ENCODE measurements at regions not wholly inside any gene's neighbourhood (a gene's known extent, or its start where the extent isn't known, plus 50 kb on each side); places are given as distances from the start of the nearest gene placed in this dataset.

DNA sequence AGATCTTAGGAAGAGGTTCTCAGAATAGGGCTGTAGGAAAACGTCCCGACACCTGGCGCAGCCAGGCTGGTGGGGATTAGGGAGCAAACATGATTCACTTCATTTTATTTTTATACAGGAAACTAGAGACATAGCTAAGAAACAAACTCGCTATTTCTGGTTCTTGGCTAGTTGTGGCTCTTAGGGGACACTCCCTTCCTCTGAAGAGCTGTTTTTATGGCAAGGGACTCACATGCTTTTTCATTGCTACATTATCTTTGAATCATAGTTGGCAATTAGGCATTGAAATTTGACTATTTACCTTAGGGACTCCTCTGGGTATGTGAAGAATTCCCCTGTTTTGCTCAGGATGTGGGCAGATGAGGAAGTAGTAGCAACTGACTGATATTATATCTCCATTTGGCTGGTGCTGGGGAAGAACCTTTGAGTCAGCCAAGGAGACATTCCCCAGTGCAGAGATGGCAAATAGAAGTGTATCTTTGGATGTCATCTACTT, 174.5 kb downstream of the SMIM20 start (continued):
- TF ChIP-seq BCL3 (IDR thresholded peaks at IDR 0.05; ENCODE audit: borderline replicate concordance, insufficient read depth, low read depth, low read length, poor library complexity, severe bottlenecking): peak; percentile 71
- no peak for TF ChIP-seq ZSCAN29 (IDR thresholded peaks at IDR 0.05)
- no peak for TF ChIP-seq ZNF207 (IDR thresholded peaks at IDR 0.05; ENCODE audit: borderline replicate concordance)
- TF ChIP-seq IKZF2 (IDR thresholded peaks at IDR 0.05): peak; percentile 92 to 95
- TF ChIP-seq, protein P1, sequence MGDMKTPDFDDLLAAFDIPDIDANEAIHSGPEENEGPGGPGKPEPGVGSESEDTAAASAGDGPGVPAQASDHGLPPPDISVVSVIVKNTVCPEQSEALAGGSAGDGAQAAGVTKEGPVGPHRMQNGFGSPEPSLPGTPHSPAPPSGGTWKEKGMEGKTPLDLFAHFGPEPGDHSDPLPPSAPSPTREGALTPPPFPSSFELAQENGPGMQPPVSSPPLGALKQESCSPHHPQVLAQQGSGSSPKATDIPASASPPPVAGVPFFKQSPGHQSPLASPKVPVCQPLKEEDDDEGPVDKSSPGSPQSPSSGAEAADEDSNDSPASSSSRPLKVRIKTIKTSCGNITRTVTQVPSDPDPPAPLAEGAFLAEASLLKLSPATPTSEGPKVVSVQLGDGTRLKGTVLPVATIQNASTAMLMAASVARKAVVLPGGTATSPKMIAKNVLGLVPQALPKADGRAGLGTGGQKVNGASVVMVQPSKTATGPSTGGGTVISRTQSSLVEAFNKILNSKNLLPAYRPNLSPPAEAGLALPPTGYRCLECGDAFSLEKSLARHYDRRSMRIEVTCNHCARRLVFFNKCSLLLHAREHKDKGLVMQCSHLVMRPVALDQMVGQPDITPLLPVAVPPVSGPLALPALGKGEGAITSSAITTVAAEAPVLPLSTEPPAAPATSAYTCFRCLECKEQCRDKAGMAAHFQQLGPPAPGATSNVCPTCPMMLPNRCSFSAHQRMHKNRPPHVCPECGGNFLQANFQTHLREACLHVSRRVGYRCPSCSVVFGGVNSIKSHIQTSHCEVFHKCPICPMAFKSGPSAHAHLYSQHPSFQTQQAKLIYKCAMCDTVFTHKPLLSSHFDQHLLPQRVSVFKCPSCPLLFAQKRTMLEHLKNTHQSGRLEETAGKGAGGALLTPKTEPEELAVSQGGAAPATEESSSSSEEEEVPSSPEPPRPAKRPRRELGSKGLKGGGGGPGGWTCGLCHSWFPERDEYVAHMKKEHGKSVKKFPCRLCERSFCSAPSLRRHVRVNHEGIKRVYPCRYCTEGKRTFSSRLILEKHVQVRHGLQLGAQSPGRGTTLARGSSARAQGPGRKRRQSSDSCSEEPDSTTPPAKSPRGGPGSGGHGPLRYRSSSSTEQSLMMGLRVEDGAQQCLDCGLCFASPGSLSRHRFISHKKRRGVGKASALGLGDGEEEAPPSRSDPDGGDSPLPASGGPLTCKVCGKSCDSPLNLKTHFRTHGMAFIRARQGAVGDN (IDR thresholded peaks at IDR 0.05): no peak
- no peak for TF ChIP-seq TCF7 (IDR thresholded peaks at IDR 0.05; ENCODE audit: borderline replicate concordance)
- no peak for TF ChIP-seq ZNF384 (IDR thresholded peaks at IDR 0.05; ENCODE audit: borderline replicate concordance, low read depth, low read length)
- no peak for TF ChIP-seq NR2F1 (conservative IDR thresholded peaks at IDR 0.05)
- TF ChIP-seq WRNIP1 (IDR thresholded peaks at IDR 0.05; ENCODE audit: borderline replicate concordance, low read depth, low read length): no peak
- TF ChIP-seq SP1 (IDR thresholded peaks at IDR 0.05; ENCODE audit: low read depth, low read length): no peak
- TF ChIP-seq SMAD5 (IDR thresholded peaks at IDR 0.05; ENCODE audit: low read depth): no peak
- no peak for TF ChIP-seq YY1 (IDR thresholded peaks at IDR 0.05; ENCODE audit: low read depth, low read length)
- TF ChIP-seq NR2C2 (IDR thresholded peaks at IDR 0.05; ENCODE audit: borderline replicate concordance, control insufficient read depth, insufficient read length, low read depth): no peak
- TF ChIP-seq DPF2 (IDR thresholded peaks at IDR 0.05): peak; percentile 69
- TF ChIP-seq CHD1 (IDR thresholded peaks at IDR 0.05; ENCODE audit: low read depth, low read length): no peak
- peak; percentile 52; the same call in 1 of the 2 replicates for TF ChIP-seq BCL11A (IDR thresholded peaks at IDR 0.05; ENCODE audit: low read depth, low read length)
- TF ChIP-seq JUNB (IDR thresholded peaks at IDR 0.05): peak; percentile 64
- TF ChIP-seq EGR1 (IDR thresholded peaks at IDR 0.05; ENCODE audit: borderline replicate concordance in 1 of 2, low read depth in 2 of 2, low read length in 2 of 2): no peak
- TF ChIP-seq ZNF217 (IDR thresholded peaks at IDR 0.05): peak; percentile 51; the same call in 1 of the 2 replicates
- TF ChIP-seq MTA2 (IDR thresholded peaks at IDR 0.05; ENCODE audit: low read depth): peak; percentile 90
- no peak for TF ChIP-seq YBX1 (IDR thresholded peaks at IDR 0.05)
- TF ChIP-seq KAT2A (conservative IDR thresholded peaks at IDR 0.05; ENCODE audit: control insufficient read depth, low read depth, low read length): no peak
- no peak for TF ChIP-seq ZNF274 (IDR thresholded peaks at IDR 0.05; ENCODE audit: insufficient read depth, insufficient read length)
- TF ChIP-seq ATF2 (IDR thresholded peaks at IDR 0.05; ENCODE audit: low read length): peak; percentile 68; the same call in 1 of the 2 replicates
- peak; percentile 89 for TF ChIP-seq IKZF1 (conservative IDR thresholded peaks at IDR 0.05)
- TF ChIP-seq GABPA (IDR thresholded peaks at IDR 0.05; ENCODE audit: low read depth): no peak
- TF ChIP-seq EED (IDR thresholded peaks at IDR 0.05; ENCODE audit: low read depth): peak; percentile 86
- peak; percentile 82; the same call in 1 of the 2 replicates for TF ChIP-seq BACH1 (IDR thresholded peaks at IDR 0.05; ENCODE audit: borderline replicate concordance)
